IMR-90 (cell line): ENCODE measurements at regions not wholly inside any gene's neighbourhood (a gene's known extent, or its start where the extent isn't known, plus 50 kb on each side); places are given as distances from the start of the nearest gene placed in this dataset.

Source experiments
- ATAC-seq: fragments of 200-7000 bp; cut with Tn5 transposase; 2 replicates; pipeline ENCODE4 v1.9.1; 2020; ENCODE audit warnings: low read depth, mild to moderate bottlenecking, moderate library complexity
- BruUV-seq: library from RNA; stranded (reverse); fragments of 400-500 nt; replicated peaks from 2 replicates; lab custom pipeline; 2021; lab: Mats Ljungman, UMichigan
- CTCF ChIA-PET: fragments of 300-600 bp; formaldehyde crosslinking; extraction: SDS; loops from one replicate; lab custom pipeline; 2021; ENCODE audit warnings: antibody characterized with exemption; lab: Yijun Ruan, JAX
- POLR2A ChIA-PET: fragments of 300-600 bp; sonication (Branson Sonifier 250); formaldehyde crosslinking; loops from one replicate; lab custom pipeline; 2022; ENCODE audit warnings: antibody characterized with exemption; ENCODE audit not compliant: unreplicated experiment; lab: Charles Lee
- DNase-seq: peaks from one replicate; pipeline ENCODE4 v3.0.0; 2013
- H2AFZ ChIP-seq: replicated peaks from 2 replicates; pipeline ENCODE3; 2013; ENCODE audit warnings: low read length, mild to moderate bottlenecking; ENCODE audit not compliant: poor library complexity
- H2AK5ac ChIP-seq: 2 replicates; pipeline ENCODE4 v1.6.1; 2013; ENCODE audit warnings: low read depth, low read length, inconsistent platforms
- H2AK9ac ChIP-seq: replicated peaks from 2 replicates; pipeline ENCODE3; 2013; ENCODE audit warnings: mild to moderate bottlenecking, low read depth, low read length, moderate library complexity; ENCODE audit not compliant: poor library complexity
- H2BK120ac ChIP-seq: 2 replicates; pipeline ENCODE4 v1.6.1; 2013; ENCODE audit warnings: low read depth, low read length, inconsistent platforms
- H2BK15ac ChIP-seq: 3 replicates; pipeline ENCODE4 v1.6.1; 2013; ENCODE audit warnings: low read depth, low read length, inconsistent platforms
- H2BK20ac ChIP-seq: 2 replicates; pipeline ENCODE4 v1.6.1; 2013; ENCODE audit warnings: low read depth, mild to moderate bottlenecking, inconsistent platforms, low read length, moderate library complexity
- H2BK5ac ChIP-seq: 2 replicates; pipeline ENCODE4 v1.6.1; 2013; ENCODE audit warnings: mild to moderate bottlenecking, low read depth, low read length, inconsistent platforms; ENCODE audit not compliant: poor library complexity, severe bottlenecking
- H3K14ac ChIP-seq: replicated peaks from 2 replicates; pipeline ENCODE4 v1.6.1; 2013; ENCODE audit warnings: low read depth, low read length, inconsistent platforms
- H3K18ac ChIP-seq: 2 replicates; pipeline ENCODE4 v1.6.1; 2013; ENCODE audit warnings: low read depth, low read length, control low read depth
- H3K23ac ChIP-seq: 2 replicates; pipeline ENCODE4 v1.6.1; 2013; ENCODE audit warnings: low read depth, low read length, inconsistent platforms
- H3K27ac ChIP-seq: 2 replicates; pipeline ENCODE4 v1.5.1; 2013; ENCODE audit warnings: mild to moderate bottlenecking, control low read depth, low read length; ENCODE audit not compliant: insufficient read depth
- H3K27me3 ChIP-seq: 2 replicates; pipeline ENCODE4 v1.6.1; 2013; ENCODE audit warnings: low read length; ENCODE audit not compliant: control insufficient read depth, insufficient read depth
- H3K36me3 ChIP-seq: 2 replicates; pipeline ENCODE4 v1.6.1; 2013; ENCODE audit warnings: low read length, mixed read lengths; ENCODE audit not compliant: control insufficient read depth, insufficient read depth
- H3K4ac ChIP-seq: 2 replicates; pipeline ENCODE4 v1.6.1; 2013; ENCODE audit warnings: low read depth, low read length, inconsistent platforms
- H3K4me1 ChIP-seq: 2 replicates; pipeline ENCODE4 v1.6.1; 2013; ENCODE audit warnings: low read length, mixed read lengths; ENCODE audit not compliant: control insufficient read depth, insufficient read depth
- H3K4me2 ChIP-seq: 2 replicates; pipeline ENCODE4 v1.6.1; 2013; ENCODE audit warnings: low read depth, mild to moderate bottlenecking, control low read depth, low read length, moderate library complexity
- H3K4me3 ChIP-seq: 2 replicates; pipeline ENCODE4 v1.5.1; 2013; ENCODE audit warnings: low read depth, mild to moderate bottlenecking, control low read depth, low read length, moderate library complexity; ENCODE audit not compliant: insufficient read depth
- H3K56ac ChIP-seq: 2 replicates; pipeline ENCODE4 v1.6.1; 2013; ENCODE audit warnings: low read length, inconsistent platforms; ENCODE audit not compliant: insufficient read depth; ENCODE audit errors: extremely low read depth
- H3K79me1 ChIP-seq, 2 experiments: 2 replicates each; pipeline ENCODE4 v1.6.1; 2013; ENCODE audit warnings: low read length in 2 of 2, inconsistent platforms in 1 of 2, low read depth in 1 of 2
- H3K9ac ChIP-seq: 2 replicates; pipeline ENCODE4 v1.6.1; 2013; ENCODE audit warnings: low read depth, low read length, control low read depth
- H3K9me1 ChIP-seq: 2 replicates; pipeline ENCODE4 v1.6.1; 2013; ENCODE audit warnings: low read length, inconsistent platforms; ENCODE audit not compliant: insufficient read depth
- H3K9me3 ChIP-seq: 2 replicates; pipeline ENCODE4 v1.6.1; 2013; ENCODE audit warnings: low read length; ENCODE audit not compliant: control insufficient read depth, insufficient read depth
- H4K20me1 ChIP-seq: 2 replicates; pipeline ENCODE4 v1.6.1; 2013; ENCODE audit warnings: low read length, inconsistent platforms; ENCODE audit not compliant: insufficient read depth
- H4K5ac ChIP-seq: 2 replicates; pipeline ENCODE4 v1.6.1; 2013; ENCODE audit warnings: mild to moderate bottlenecking, low read depth, low read length, control low read depth
- H4K8ac ChIP-seq, 2 experiments: 2 replicates each; pipeline ENCODE4 v1.6.1; 2013; ENCODE audit warnings: low read depth in 2 of 2, low read length in 2 of 2, control low read depth in 1 of 2, inconsistent platforms in 1 of 2
- H4K91ac ChIP-seq: 2 replicates; pipeline ENCODE4 v1.6.1; 2013; ENCODE audit warnings: low read depth, low read length, inconsistent platforms; ENCODE audit not compliant: insufficient read depth
- CHD1 ChIP-seq: IDR thresholded peaks from 2 replicates; pipeline ENCODE4 v1.6.1; 2012; ENCODE audit warnings: low read depth, low read length, improper control_type of control experiment
- MAFK ChIP-seq: IDR thresholded peaks from 2 replicates; pipeline ENCODE4 v1.6.1; 2012; ENCODE audit warnings: low read depth, low read length, improper control_type of control experiment
- NFE2L2 ChIP-seq: fragments of 150-350 bp; IDR thresholded peaks from 2 replicates; pipeline ENCODE4 v1.6.1; 2016; ENCODE audit warnings: low read depth, mild to moderate bottlenecking, low read length
- SMC3 ChIP-seq: fragments of 150-350 bp; IDR thresholded peaks from 2 replicates; pipeline ENCODE4 v1.6.1; 2016; ENCODE audit warnings: low read depth, mild to moderate bottlenecking, antibody characterized with exemption, low read length, moderate library complexity
- USF2 ChIP-seq: fragments of 150-350 bp; IDR thresholded peaks from 2 replicates; pipeline ENCODE4 v1.6.1; 2017; ENCODE audit warnings: mild to moderate bottlenecking, antibody characterized with exemption, low read length, low read depth
- WGBS, 2 experiments: methylation state at CpG; one replicate each; pipeline versions ENCODE4 v1.1.5 to v1.1.7; 2013; ENCODE audit warnings: missing lambda C conversion rate in 2 of 2; ENCODE audit not compliant: insufficient read length in 1 of 2; ENCODE audit errors: extremely low coverage in 2 of 2; 5-methylcytosine and 5-hydroxymethylcytosine counted together
- dilution Hi-C: fragments of 300-500 bp; cut with HindIII; formaldehyde crosslinking; loops from one replicate; pipeline ENCODE4 v1.14.3; 2018; ENCODE audit warnings: low sequenced_read_pairs; ENCODE audit not compliant: unreplicated experiment
- in situ Hi-C: fragments of 300-500 bp; cut with MboI; formaldehyde crosslinking; loops from 3 replicates; pipeline ENCODE4 v1.14.3; 2019; ENCODE audit warnings: low sequenced_read_pairs, inconsistent platforms, mixed read lengths
- intact Hi-C: fragments of 100-400 bp; cut with micrococcal nuclease; formaldehyde crosslinking; loops from 2 replicates; pipeline ENCODE4 v1.10.0; 2022

DNA sequence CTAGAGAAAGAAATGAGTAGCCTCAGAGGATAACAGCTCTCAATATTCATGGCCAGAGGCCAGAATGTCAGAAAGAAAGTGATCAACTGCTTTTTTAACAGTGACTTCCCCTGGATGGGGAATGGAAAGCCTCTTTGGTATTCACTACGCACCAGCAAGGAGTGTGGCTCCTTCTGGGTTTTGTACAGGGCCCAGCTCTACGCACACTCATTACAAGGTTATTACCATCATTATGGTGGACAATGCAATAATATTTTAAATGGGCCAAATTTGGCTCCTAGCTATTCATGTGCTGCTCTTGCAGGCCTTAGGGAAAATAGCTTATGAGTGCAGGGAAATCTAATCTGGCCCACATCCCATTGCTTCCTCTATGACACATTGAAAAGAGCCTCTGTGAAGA lies 1149.5 kb upstream of the FANCL start:
- Histone ChIP-seq H3K23ac (no peak overlapping the region), H3K18ac (no peak overlapping the region), H3K4me1 (no peaks in the 10 kb centered on the region), H3K56ac (no peak overlapping the region), H3K27ac (no peak overlapping the region), H3K9me3 (no peaks in the 10 kb centered on the region), H3K14ac (no peak overlapping the region), H2AK9ac (no peak overlapping the region), H2AK5ac (no peak overlapping the region), H4K91ac (no peak overlapping the region), H3K4ac (no peak overlapping the region), H2AFZ (no peak overlapping the region), H2BK20ac (no peak overlapping the region), H4K20me1 (no peaks in the 10 kb centered on the region), H2BK120ac (no peak overlapping the region), H3K79me1 (no peaks in the 10 kb centered on the region), H3K4me2 (no peak overlapping the region), H2BK5ac (no peak overlapping the region), H3K4me3 (no peak overlapping the region), H2BK15ac (no peak overlapping the region), H3K27me3 (no peaks in the 10 kb centered on the region), H3K9ac (no peak overlapping the region), H4K8ac (no peak overlapping the region), H3K36me3 (no peaks in the 10 kb centered on the region), H3K9me1 (no peaks in the 10 kb centered on the region), H4K5ac (no peak overlapping the region)
- dilution Hi-C loops (no loop called here), in situ Hi-C loops (no loop called here), intact Hi-C loops (no loop called here)
- POLR2A ChIA-PET, result no interaction called here
- no TSS peak for BruUV-seq
- no peak for TF ChIP-seq MAFK
- no peak for TF ChIP-seq CHD1
- no peak for TF ChIP-seq SMC3
- TF ChIP-seq USF2, result no peak
- TF ChIP-seq NFE2L2, result no peak
- WGBS, 2 experiments, result no CpG with 5 or more reads among the region's 2 CpGs
- ATAC-seq (no peak), DNase-seq (no peak)
- CTCF ChIA-PET, result no interaction called here
